Urothelium cell line (cell line): ENCODE measurements at regions not wholly inside any gene's neighbourhood (a gene's known extent, or its start where the extent isn't known, plus 50 kb on each side); places are given as distances from the start of the nearest gene placed in this dataset.
"Not testable (repeated sequence)": the region's sequence is repeated elsewhere in the genome, so short reads cannot be mapped to it uniquely, and the experiment has no call there.

ENCODE experiments used
- DNase-seq: peaks from one replicate; pipeline ENCODE4 v3.0.0; 2011; ENCODE audit warnings: low spot score, mixed read lengths
- FAIRE-seq: peaks from 2 replicates; lab custom pipeline; 2011; peaks lifted over from hg19 to GRCh38; lab: Jason Lieb, UNC

DNA sequence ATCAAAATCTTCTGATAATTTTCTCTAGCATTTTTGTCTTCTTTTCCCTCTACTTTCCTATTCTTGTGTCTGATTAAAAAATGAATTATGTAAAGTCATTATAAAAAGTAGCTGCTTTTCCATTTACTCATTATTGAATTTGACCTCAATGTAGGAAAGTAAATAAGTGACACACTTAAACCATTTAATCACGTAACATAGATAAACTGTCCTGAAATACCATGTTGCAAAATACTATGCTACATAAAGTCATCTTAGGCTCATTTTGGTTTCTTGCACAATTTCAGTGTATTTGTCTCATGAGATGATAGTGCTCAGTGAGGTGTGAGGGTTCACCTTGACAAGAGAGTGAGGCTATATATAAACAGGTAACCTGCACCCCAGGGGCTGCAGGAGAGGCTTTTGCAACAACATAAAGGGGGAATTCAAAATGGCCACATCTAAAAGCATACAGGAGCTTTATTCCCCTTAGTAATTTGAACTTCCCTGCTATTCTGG is 502.7 kb downstream of the RNF144A start:
- DNase-seq (no peak), FAIRE-seq (no peak)

DNA sequence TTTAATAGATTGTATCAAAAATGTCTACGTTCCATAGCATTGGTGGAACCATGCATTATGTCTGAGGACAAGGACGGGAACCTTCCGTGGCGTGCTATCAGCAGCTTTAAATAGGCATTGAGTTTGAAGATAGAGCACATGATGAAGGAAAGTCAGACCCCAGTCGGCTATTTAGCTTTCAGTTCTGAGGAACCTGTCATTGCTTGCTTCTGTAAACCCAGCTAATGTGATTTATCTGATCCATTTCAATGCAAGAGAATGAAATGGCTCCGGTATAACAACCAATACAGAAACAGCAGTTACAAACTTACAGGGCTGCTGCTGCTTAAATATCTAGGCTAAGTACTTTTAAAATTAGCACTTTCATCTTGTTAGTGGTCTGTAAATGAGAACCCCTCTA is 503.3 kb downstream of the RNF144A start:
- DNase-seq (no peak), FAIRE-seq (no peak)

DNA sequence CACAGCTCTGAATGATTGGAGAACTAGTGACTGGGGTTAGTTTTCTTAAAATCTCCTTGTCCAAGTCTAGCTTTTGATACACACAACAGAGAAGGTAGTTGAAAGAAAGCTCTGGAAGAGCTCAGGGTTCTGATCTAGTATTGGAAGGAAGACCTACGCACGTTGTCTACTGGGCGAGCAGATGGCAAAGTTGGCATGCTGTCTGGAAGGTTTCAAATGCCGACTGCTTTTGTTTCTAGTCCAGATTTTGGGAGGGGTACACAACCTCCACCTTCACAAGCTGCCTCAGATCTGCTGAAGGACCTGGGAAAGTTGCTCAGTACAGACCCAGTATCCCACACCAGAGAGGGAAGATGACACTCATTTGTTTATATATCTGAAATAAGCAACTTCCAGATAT is 507.3 kb downstream of the RNF144A start:
- DNase-seq (no peak), FAIRE-seq (no peak)

DNA sequence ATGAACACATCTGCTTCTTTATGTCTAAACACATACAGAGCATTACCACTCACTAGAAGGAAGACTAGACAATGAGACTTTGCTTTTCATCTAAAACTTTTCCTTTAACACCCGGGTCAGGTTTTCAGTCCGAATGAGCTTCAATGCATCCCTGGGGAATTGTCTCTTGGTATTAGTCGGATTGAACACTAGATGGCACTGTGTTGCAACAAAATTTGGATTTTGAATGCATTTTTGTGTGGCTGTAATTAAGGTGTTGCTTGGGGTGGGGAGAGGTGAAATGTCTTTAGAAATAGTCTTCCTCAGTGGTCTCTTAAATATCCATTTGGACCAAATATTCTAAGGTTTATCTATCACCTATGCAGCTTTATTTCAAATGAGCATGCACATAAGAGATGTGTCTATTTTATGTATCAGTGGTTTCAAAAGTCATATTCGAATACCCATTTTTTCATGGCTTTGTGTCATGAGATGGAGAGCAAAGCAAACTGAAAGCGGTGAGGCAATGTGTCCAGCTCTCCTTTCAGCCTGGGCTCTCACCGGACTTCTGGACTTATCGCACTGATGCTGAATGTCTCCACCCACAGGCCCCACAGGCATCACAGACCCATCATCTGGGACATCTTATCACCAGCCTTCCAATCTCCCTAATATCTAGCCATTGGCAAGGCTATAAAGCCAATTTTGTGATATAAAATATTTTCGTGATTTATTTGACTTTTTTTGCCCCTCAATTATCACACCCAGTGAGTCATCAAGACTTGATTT is 510.3 kb downstream of the RNF144A start:
- FAIRE-seq, result peak; percentile 74

DNA sequence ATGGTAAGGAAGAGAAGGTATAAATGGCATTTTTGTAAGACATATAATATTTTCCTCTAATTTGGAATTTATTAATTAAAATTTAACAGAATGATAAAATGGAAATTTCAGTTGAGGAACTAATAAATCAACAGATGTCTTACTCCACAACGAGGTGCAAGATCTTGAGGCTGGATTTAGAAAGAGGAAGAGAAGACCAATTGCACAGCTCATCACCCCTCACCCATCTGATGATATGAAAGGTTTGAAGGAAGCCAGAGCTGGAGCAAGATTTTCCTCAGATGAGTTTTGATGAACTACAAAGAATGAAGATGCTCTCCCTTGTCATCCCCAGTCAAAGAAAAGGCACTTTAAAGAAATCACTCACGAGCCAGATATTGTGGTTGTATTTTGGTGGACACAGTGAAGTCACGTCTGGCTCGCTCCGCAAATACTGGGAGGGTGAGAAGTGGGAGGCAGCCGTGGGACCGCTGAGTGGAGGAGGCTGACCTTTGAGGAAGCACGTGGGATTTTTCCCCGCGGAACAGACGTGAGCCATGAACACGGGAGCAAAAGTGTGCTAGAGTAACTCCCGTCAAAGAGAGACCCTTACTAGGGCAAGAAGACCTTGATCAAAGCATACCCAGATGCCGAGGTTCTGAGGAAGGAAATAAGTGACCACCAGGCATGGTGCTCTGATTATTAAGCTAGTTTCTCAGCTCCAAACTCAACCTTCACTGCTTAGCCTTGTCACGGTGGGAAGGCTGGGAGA is 511.4 kb downstream of the RNF144A start:
- FAIRE-seq, result no peak
- DNase-seq, result no peak

More for the DNA sequence above, 510.3 kb downstream of the RNF144A start:
- DNase-seq, result peak; percentile 51

DNA sequence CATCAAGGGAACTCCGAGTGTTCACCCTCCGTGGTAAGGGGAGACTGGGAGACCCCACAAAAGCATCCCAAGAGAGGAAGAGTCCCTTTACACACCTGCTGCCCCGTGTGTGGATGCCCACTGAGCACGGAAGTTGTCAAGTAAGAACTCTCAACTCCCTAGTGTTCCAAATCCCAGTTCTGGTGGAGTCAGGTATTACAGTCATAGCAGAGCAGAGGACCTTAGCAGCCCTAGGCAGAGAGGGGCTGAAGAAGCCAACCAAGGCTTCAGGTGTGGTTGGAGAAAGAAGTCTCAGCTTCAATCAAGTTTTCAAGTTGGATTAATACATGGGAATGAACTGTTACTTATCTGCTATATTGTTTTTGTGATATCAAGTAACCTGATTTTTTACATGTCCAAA is 512.5 kb downstream of the RNF144A start:
- no peak for DNase-seq
- FAIRE-seq, result no peak

DNA sequence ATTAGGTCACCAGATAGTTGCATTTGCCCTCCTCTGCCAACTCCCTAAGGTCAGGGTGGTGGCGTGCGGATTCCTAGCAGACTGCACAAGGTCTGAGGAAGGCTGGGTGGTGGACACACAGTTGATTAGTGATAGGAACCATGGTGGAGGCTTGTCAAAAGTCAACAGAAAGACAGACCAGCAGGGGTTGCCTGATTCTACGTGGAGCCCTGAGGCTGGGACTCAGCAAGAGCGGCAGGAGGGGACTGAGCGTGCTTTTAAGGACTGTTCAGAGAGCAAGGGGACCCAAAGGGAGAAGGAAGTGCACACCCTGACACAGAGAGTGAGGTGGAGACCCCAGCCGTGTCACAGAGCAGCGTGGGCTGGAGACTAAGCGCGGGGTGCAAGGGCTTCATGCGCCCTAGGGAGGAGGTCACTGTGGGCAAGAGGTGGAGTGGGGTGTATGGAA is 513.2 kb downstream of the RNF144A start:
- FAIRE-seq, result no peak
- DNase-seq, result no peak

DNA sequence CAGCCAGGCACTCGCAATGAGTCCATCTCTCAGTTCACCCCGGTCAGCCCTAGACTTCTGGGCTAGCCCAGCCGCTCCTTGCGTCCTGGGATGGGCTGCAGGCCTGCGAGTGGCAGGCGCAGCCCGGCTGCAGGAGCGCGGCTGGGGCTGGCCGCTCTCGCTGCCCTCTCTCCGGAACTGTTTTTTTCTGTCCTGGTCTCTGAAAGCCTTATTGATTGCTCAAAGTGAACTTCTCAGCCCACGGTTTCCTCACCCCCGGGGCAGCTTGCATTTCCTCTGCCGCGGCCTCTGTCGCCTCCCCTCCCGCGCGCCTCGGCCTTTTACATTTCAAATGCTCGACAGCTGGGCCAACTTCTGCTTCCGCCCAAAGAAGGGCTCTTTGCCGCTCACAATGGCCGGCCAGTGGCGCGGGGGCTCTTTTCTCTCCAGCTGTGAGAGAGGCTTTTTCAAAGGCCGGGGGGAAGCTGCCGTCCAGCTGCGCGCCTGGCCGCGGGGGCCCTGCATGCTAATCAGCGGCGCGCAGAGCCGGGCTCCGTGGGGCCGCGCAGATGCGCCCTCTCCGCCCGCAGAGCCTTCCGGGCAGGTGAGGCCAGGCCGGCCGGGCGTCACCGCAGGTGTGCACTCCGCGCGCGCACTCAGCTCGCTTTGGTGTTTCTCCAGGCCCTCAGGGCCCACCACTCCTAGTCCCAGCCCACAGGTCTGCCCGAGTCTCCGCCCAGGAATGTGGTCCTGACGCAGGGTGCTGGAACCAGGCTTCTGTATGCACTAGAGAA is 513.8 kb downstream of the RNF144A start:
- no peak for DNase-seq

DNA sequence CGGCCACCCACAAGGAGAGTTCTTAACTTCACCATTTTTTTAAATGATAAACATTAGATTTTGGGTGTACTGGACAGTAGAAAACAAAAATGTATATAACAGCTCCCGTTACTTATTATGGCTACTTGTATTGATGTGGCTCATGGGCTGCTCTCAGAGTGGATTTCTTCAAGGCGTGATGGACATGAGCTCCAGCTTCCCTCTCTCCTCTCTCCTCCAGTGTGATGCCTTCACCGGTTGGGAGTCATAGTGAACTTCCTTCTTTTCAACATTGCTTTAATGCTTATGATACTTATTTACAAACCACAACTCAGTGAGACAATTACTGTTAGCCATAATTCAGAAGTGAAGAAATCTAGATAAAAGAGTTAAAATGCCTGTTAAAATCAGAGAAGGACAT is 515.2 kb downstream of the RNF144A start:
- FAIRE-seq (no peak), DNase-seq (no peak)

More for the DNA sequence above, 513.8 kb downstream of the RNF144A start:
- no peak for FAIRE-seq

DNA sequence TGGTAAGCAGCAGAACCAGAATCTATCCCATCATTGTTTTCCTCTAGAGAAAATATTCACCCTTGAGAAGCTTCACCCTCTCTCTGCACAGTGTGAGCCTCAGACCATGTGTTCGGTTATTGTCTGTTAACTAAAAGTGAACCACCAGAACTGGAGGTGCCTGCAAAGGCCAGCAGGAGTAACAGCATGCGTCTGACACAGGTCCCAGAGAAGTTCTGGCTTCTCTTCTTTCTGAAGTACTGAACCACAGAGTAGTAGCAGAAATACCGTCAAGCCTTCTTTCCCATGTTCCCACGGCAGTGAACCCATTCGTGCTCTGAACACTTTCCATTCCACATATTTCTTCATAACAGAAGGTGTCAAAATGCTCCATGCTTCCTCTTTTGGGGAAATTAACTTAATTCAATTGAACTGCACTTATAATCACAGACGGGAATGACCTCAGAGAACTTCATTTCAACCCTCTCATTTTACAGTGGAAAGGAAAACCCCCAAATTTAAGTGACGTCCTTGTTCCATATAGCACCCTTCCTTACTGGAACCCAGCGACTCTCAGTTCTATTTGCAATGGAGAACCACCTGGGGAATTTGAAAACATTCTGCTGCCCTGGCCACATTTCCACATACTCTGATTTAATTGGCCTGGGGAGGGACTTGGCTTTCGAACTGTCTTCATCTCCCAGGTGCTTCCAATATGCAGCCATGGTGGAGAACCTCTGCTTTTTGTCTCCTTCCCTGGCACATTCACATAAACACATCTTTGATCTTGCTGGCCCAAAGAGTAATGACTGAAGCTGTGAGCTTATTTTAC is 519.1 kb downstream of the RNF144A start:
- DNase-seq (no peak), FAIRE-seq (no peak)

DNA sequence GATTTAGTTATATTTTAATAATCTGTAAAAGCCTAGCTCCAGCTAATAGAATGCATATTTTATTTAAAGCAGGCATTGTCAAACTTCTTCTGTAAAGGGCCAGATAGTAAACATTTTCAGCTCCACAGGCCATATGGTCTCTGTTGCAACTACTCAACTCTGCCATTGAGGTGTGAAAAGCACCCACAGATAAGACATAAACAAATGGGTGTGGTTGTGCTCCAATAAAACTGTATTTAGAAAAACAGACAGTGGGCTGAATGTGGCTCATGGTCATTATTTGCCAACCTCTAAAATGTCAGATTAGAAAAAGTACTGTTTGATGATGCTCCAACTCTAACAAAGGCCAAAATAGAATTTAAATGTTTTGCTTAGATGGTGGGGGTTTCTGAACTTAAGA is 519.9 kb downstream of the RNF144A start:
- no peak for FAIRE-seq

DNA sequence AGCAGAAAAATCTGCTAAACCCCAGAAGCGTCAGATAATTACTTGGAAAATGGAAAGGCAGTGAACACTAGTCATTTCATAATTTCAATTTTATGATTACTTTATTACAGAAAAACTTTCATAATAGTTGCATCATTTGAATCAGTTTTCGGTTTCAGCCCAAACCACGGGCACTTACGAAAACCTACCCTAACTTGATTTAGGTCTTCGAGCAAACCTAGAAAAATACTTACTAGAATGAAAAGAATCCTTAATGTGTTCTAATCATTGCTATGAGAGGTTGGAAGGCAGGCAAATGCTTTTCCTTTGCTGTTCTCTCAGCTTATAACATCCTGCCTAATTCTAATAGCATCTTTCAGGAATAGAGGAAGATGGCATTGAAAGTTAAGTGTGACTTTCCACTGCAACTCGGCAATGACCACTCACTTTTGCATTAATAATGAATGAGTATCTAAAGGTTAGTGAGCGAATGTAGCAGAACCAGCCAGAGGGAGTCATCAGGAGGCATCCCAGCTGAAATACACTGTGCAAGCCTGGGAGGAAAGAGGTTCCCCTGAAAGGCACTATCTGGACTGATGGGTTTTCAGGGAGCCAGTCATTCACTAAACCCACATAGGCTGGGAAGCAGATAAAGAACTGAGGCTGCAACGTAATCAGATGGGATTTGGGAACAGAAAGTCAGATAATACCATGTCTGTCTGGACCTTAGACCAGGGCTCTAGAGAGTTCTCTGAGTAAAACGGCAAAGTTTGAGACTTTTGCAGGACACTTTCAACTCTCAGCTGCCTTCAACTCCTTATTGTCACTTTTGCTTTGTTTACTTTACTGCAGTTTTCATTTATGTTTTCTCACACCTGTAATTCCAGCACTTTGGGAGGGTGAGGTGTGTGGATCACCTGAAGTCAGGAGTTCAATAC is 520.8 kb downstream of the RNF144A start:
- DNase-seq (no peak), FAIRE-seq (no peak)

More for the DNA sequence above, 519.9 kb downstream of the RNF144A start:
- no peak for DNase-seq

DNA sequence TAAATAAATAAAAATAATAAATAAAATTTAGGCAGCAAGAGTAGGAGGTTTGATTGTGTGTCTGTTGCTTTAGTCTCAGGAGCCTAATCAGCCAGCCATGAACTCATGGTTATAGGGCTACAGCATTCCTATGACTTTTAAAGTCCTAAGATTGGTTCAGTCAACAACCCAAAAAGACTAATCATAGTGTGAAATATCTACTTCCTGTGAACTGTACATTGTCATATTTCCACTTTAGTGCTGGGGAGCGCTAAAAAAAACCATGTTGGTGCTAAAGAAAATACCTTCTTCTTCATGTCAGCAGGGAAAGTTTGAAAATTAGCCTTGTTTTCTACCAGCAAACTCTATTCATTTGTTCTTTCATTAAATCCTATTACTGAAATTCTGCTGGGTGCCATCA is 521.6 kb downstream of the RNF144A start:
- FAIRE-seq (no peak), DNase-seq (no peak)

DNA sequence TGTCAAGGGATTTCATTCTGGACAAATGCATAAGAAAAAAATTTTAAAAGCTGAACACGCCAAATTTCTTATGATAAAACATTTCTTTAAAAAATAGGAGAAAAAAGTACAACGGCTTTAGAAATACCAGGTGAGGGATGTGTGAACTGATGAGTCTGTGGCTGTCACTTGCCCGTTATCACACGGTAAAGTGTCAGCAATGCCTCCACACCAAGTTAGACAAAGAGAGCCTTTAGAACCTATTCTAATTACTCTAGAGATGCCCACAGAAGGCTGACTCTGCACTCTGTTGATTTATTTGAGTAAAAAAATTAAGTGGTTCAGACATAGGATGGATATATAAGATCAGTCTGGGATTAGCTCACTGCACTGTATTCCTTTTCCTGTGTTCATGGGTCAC is 523.8 kb downstream of the RNF144A start:
- FAIRE-seq (no peak), DNase-seq (no peak)

DNA sequence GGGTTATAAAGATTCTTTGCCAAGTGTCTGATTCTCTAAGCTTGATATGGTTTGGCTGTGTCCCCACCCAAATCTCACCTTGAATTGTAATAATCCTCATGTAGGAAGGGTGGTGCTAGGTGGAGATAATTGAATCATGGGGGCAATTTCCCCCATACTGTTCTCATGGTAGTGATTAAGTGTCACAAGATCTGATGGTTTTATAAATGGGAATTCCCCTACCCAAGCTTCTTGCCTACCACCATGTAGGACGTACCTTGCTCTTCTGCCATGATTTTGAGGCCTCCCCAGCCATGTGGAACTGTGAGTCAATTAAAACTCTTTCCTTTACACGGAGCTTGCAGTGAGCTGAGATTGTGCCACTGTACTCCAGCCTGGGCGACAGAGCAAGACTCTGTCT is 524.6 kb downstream of the RNF144A start:
- FAIRE-seq, DNase-seq: not testable (repeated sequence)

DNA sequence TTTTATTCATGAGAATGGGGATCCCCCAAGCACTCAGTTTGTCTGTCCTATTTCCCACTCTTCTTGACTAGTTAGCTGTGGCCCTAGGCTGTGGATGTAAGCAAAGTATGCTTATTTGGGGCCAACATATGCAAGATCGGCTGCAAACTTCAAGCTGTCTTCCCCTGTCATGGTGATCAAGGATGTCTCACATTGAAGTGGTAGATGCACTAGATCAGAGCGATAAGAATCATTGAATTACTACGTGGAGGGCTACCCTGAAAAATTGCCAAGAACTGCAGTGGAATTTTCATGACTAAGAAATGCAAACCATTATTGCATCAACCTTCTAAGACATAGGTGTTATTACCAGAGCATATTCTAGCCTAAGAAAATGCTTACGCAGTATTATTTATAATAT is 527.4 kb downstream of the RNF144A start:
- DNase-seq (no peak), FAIRE-seq (no peak)

DNA sequence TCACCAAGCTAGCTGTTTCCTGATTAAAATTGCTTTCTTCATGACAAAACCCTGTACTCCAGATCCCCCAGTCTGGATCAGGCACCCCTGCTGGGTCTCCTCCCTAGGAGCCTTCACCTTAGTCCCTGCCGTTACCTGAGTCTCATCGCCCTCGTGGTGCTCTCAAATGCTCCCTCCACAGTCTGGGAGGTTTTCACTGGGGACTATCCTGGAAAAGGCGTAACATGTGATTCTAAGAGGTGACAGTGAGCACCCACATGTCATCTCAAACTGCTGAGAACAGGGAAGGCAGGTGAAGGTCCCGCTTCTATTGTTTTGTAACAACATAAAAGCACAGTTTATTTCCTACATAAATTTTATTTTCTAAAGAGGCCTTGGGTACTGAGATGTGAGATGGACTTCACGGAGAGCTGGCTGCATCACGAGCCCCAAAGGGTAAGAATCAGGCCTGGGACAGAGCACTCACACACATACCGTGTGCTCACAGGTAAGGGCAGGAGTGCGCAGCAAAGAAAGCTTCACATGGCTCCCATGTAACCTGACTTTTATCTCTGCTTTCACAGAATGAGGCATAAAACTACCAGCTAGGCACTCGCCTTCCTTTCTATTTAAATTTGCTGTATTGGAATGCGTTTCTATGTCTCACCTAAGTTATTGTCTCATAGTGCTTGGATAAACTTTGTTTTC is 531.5 kb downstream of the RNF144A start:
- FAIRE-seq (no peak), DNase-seq (no peak)

DNA sequence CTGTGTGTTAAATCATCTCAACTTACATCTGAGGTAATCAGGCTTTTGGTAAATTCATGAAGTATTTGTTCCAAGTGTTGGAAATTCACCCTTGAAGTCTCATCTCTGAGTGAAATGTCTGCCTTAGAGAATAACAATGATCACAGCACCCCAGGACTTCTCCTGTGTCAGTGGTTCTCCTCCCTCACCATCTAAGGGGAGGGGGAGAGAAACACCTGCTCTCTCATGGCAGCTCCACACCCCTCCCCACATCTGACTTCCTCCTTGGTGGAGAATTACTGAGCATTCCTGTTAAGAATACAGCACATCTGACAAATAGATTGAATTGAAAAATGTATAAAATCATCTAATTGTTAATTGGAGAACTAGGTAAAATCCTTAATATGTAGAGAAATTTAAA is 532.1 kb downstream of the RNF144A start:
- DNase-seq (no peak), FAIRE-seq (no peak)
